Tibial nerve (tissue), 4 donors: ENCODE measurements at regions not wholly inside any gene's neighbourhood (a gene's known extent, or its start where the extent isn't known, plus 50 kb on each side); places are given as distances from the start of the nearest gene placed in this dataset.

Experiments used
- DNase-seq, 2 donors: peaks; one replicate each; pipeline ENCODE4 v3.0.0-alpha.2; 2019; ENCODE audit warnings: low spot score in 2 of 2
- H3K27ac ChIP-seq, 4 donors: fragments of 200-600 bp; sonication (generic) in 3 of 4; one replicate each; pipeline ENCODE4 v1.5.1; 2017 to 2019; ENCODE audit warnings: mild to moderate bottlenecking in 1 of 4
- H3K27me3 ChIP-seq, 2 donors: fragments of 200-600 bp; sonication (generic) in 1 of 2; one replicate each; pipeline versions ENCODE4 v1.5.1 to v1.6.0; 2017 to 2019
- H3K36me3 ChIP-seq, 3 donors: fragments of 200-600 bp; sonication (generic); one replicate each; pipeline ENCODE4 v1.5.1; 2018 to 2019
- H3K4me1 ChIP-seq, 4 donors: fragments of 200-600 bp; sonication (generic) in 3 of 4; one replicate each; pipeline ENCODE4 v1.5.1; 2017 to 2019
- H3K4me3 ChIP-seq, 4 donors: fragments of 200-600 bp; sonication (generic) in 3 of 4; one replicate each; pipeline ENCODE4 v1.5.1; 2017 to 2019; ENCODE audit warnings: mild to moderate bottlenecking in 1 of 4, moderate library complexity in 1 of 4
- H3K9me3 ChIP-seq, 4 donors: fragments of 200-600 bp; sonication (generic) in 3 of 4; one replicate each; pipeline ENCODE4 v1.5.1; 2017 to 2019
- EP300 ChIP-seq, 2 donors: sonication (generic); formaldehyde crosslinking; IDR thresholded peaks; one replicate each; pipeline ENCODE4 v1.6.1; 2017; ENCODE audit warnings: antibody characterized with exemption in 2 of 2, mild to moderate bottlenecking in 1 of 2
- POLR2A ChIP-seq, 2 donors: fragments of 450-650 bp; IDR thresholded peaks; one replicate each; pipeline ENCODE4 v1.6.1; 2017; ENCODE audit warnings: antibody characterized with exemption in 2 of 2, mild to moderate bottlenecking in 2 of 2, moderate library complexity in 2 of 2
- WGBS, 2 donors: methylation state at CpG; one replicate each; pipeline ENCODE4 v1.1.5; 2018; 5-methylcytosine and 5-hydroxymethylcytosine counted together
- TF ChIP-seq, protein P1 (sequence below), 5 experiments: fragments of 200-600 bp in 3 of 5; fragments of 450-650 bp in 2 of 5; sonication (generic) in 3 of 5; IDR thresholded peaks; one replicate each; pipeline ENCODE4 v1.5.1; 2016 to 2019; ENCODE audit warnings: antibody characterized with exemption in 5 of 5, mild to moderate bottlenecking in 3 of 5, moderate library complexity in 2 of 5

DNA sequence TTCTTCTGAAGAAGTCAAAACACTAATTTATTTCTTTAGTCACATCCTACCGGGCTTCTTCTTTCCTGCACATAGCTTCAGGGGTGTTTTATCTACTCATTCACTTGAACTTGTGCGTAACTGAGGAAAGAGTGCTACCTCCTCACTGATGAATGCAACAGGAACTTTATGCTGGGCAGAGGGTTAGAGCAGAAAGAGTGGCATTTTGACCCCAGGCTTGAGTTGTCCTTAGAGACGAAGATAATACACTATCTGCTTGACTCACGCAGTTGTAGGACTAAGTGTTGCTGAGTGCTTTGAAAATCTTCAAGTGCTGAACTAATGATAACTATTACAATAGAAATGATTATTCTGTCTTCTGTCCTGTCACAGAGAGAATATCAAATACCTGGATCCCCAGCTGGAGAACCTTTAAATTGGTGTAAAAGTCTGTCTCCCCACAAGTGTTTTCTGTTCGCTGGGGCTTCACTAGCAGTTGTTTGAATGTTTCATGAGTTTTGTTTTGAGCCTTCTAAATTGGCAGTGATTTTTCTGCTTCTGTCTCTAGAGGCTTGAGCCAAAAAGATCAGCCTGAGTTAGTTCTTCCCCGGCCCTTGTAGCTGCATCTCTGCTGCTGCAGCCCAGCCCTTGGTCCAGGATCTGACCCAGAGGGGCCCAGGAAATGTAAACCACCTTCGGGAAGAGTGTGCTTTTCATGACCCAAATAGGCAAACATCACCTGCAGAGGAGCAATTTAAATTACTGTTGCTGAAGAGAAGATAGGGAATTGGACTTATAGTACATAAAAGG is 86.3 kb upstream of the LGALSL start:
- H3K36me3 ChIP-seq: no peaks in the 10 kb centered on the region
- no peak for DNase-seq
- no peak overlapping the region for H3K4me3 ChIP-seq
- H3K4me1 ChIP-seq: no peaks in the 10 kb centered on the region
- no peak overlapping the region for H3K27ac ChIP-seq
- H3K9me3 ChIP-seq: no peaks in the 10 kb centered on the region
- 52 to 54% methylated on average over 7 of the region's 7 CpGs for WGBS, 2 donors
- TF ChIP-seq, protein P1, sequence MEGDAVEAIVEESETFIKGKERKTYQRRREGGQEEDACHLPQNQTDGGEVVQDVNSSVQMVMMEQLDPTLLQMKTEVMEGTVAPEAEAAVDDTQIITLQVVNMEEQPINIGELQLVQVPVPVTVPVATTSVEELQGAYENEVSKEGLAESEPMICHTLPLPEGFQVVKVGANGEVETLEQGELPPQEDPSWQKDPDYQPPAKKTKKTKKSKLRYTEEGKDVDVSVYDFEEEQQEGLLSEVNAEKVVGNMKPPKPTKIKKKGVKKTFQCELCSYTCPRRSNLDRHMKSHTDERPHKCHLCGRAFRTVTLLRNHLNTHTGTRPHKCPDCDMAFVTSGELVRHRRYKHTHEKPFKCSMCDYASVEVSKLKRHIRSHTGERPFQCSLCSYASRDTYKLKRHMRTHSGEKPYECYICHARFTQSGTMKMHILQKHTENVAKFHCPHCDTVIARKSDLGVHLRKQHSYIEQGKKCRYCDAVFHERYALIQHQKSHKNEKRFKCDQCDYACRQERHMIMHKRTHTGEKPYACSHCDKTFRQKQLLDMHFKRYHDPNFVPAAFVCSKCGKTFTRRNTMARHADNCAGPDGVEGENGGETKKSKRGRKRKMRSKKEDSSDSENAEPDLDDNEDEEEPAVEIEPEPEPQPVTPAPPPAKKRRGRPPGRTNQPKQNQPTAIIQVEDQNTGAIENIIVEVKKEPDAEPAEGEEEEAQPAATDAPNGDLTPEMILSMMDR (IDR thresholded peaks at IDR 0.05): no peak
- no peak for TF ChIP-seq POLR2A (IDR thresholded peaks at IDR 0.05)
- TF ChIP-seq EP300 (IDR thresholded peaks at IDR 0.05): no peak
- no peaks in the 10 kb centered on the region for H3K27me3 ChIP-seq

DNA sequence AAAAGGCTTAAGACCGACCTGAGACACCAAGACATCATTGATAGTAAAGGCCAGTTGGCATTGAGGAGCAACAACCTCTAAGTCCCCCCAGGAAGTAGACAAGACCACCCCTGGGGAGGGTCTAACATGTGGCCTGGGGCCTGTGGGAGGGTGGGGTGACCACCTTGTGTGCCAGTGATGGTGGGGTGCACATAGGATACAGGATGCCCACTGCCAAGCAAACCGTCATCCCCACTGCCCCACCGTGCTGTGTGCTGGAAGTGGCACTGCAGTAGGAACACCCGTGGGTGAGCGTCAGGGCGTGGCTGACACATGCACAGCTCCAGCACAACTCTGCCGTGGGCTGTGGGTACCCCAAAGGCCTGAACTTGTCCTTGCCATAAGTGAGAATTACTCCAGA is 84.3 kb upstream of the LGALSL start:
- 95 to 97% methylated on average over 7 of the region's 7 CpGs for WGBS, 2 donors
- Histone ChIP-seq H3K4me1 (no peaks in the 10 kb centered on the region), H3K27ac (no peak overlapping the region), H3K9me3 (no peaks in the 10 kb centered on the region), H3K36me3 (no peaks in the 10 kb centered on the region), H3K27me3 (no peaks in the 10 kb centered on the region), H3K4me3 (no peak overlapping the region)
- no peak for DNase-seq
- TF ChIP-seq EP300 (IDR thresholded peaks at IDR 0.05) (no peak), POLR2A (IDR thresholded peaks at IDR 0.05) (no peak)
- TF ChIP-seq, protein P1 (IDR thresholded peaks at IDR 0.05): no peak

DNA sequence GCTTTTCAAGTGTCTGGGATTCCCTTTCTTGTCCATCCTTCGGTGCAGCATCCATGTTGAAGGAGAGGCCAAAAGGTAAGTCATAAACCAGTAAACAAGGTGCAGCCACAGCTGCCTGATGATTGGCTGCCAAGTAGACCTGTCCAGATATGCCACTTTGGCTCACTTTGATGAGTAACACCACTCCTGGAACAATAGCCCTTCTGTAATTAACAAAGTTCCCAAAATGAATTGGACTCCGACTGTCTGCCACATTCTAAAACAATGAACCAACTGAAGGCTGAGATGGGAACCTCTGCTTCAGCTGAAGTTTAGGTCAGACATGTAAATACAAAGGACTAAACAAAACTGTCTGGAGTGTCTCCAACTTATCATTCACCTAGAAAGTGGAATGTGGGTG is 82.2 kb upstream of the LGALSL start:
- Histone ChIP-seq H3K36me3 (no peaks in the 10 kb centered on the region), H3K4me1 (no peaks in the 10 kb centered on the region), H3K9me3 (no peaks in the 10 kb centered on the region), H3K4me3 (no peak overlapping the region), H3K27me3 (no peaks in the 10 kb centered on the region), H3K27ac (no peak overlapping the region)
- no peak for DNase-seq
- TF ChIP-seq, protein P1 (IDR thresholded peaks at IDR 0.05): no peak
- TF ChIP-seq POLR2A (IDR thresholded peaks at IDR 0.05) (no peak), EP300 (IDR thresholded peaks at IDR 0.05) (no peak)
- 78 to 79% methylated on average over 2 of the region's 2 CpGs for WGBS, 2 donors

- peaks cover 0 to 3% of the 10 kb centered on the region in 2 donors for H3K27me3 ChIP-seq
- WGBS, 2 donors: 46 to 51% methylated on average over 4 of the region's 4 CpGs
- H3K27ac ChIP-seq: no peak overlapping the region
- H3K4me1 ChIP-seq: no peaks in the 10 kb centered on the region
- H3K4me3 ChIP-seq: no peak overlapping the region
- no peaks in the 10 kb centered on the region for H3K9me3 ChIP-seq
- TF ChIP-seq POLR2A (IDR thresholded peaks at IDR 0.05) (no peak), EP300 (IDR thresholded peaks at IDR 0.05) (no peak)
- TF ChIP-seq, protein P1 (IDR thresholded peaks at IDR 0.05): no peak
- no peak for DNase-seq
- H3K36me3 ChIP-seq: no peaks in the 10 kb centered on the region
Measured at GRCh38 chr2:64374686-64375085, 79.3 kb upstream of the LGALSL start.

DNA sequence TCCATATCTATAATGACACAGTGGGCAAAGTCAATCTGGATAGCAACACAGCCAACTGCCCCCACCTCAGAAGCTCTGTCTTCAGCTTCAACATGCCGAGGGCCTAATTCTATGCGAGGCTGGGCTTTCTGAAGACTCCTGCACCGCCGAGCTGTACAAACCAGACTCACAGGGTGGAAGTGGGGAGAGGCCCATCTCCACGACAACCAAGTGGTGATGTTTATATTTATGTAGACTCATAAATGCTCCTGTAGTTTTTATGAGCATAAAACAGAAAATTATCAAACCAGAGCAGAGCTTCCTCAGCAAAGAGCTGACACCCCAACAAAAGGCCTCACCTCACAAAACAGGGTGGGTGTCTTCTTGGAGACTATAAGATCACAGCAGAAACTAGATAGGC is 77.0 kb upstream of the LGALSL start:
- no peak overlapping the region for H3K4me3 ChIP-seq
- WGBS, 2 donors: 62 to 82% methylated on average over 5 of the region's 5 CpGs
- no peaks in the 10 kb centered on the region for H3K9me3 ChIP-seq
- TF ChIP-seq POLR2A (IDR thresholded peaks at IDR 0.05) (no peak), EP300 (IDR thresholded peaks at IDR 0.05) (no peak)
- TF ChIP-seq, protein P1 (IDR thresholded peaks at IDR 0.05): no peak
- no peak for DNase-seq
- no peaks in the 10 kb centered on the region for H3K36me3 ChIP-seq
- no peaks in the 10 kb centered on the region for H3K4me1 ChIP-seq
- H3K27me3 ChIP-seq: peaks cover 0 to 3% of the 10 kb centered on the region in 2 donors
- no peak overlapping the region for H3K27ac ChIP-seq
